IMR-90 (cell line): ENCODE measurements at regions not wholly inside any gene's neighbourhood (a gene's known extent, or its start where the extent isn't known, plus 50 kb on each side); places are given as distances from the start of the nearest gene placed in this dataset.

ENCODE experiments used
- ATAC-seq: fragments of 200-7000 bp; cut with Tn5 transposase; 2 replicates; pipeline ENCODE4 v1.9.1; 2020; ENCODE audit warnings: low read depth, mild to moderate bottlenecking, moderate library complexity
- BruUV-seq: library from RNA; stranded (reverse); fragments of 400-500 nt; replicated peaks from 2 replicates; lab custom pipeline; 2021; lab: Mats Ljungman, UMichigan
- CTCF ChIA-PET: fragments of 300-600 bp; formaldehyde crosslinking; extraction: SDS; loops from one replicate; lab custom pipeline; 2021; ENCODE audit warnings: antibody characterized with exemption; lab: Yijun Ruan, JAX
- POLR2A ChIA-PET: fragments of 300-600 bp; sonication (Branson Sonifier 250); formaldehyde crosslinking; loops from one replicate; lab custom pipeline; 2022; ENCODE audit warnings: antibody characterized with exemption; ENCODE audit not compliant: unreplicated experiment; lab: Charles Lee
- DNase-seq: peaks from one replicate; pipeline ENCODE4 v3.0.0; 2013
- H2AFZ ChIP-seq: replicated peaks from 2 replicates; pipeline ENCODE3; 2013; ENCODE audit warnings: low read length, mild to moderate bottlenecking; ENCODE audit not compliant: poor library complexity
- H2AK5ac ChIP-seq: 2 replicates; pipeline ENCODE4 v1.6.1; 2013; ENCODE audit warnings: low read depth, low read length, inconsistent platforms
- H2AK9ac ChIP-seq: replicated peaks from 2 replicates; pipeline ENCODE3; 2013; ENCODE audit warnings: mild to moderate bottlenecking, low read depth, low read length, moderate library complexity; ENCODE audit not compliant: poor library complexity
- H2BK120ac ChIP-seq: 2 replicates; pipeline ENCODE4 v1.6.1; 2013; ENCODE audit warnings: low read depth, low read length, inconsistent platforms
- H2BK15ac ChIP-seq: 3 replicates; pipeline ENCODE4 v1.6.1; 2013; ENCODE audit warnings: low read depth, low read length, inconsistent platforms
- H2BK20ac ChIP-seq: 2 replicates; pipeline ENCODE4 v1.6.1; 2013; ENCODE audit warnings: low read depth, mild to moderate bottlenecking, inconsistent platforms, low read length, moderate library complexity
- H2BK5ac ChIP-seq: 2 replicates; pipeline ENCODE4 v1.6.1; 2013; ENCODE audit warnings: mild to moderate bottlenecking, low read depth, low read length, inconsistent platforms; ENCODE audit not compliant: poor library complexity, severe bottlenecking
- H3K14ac ChIP-seq: replicated peaks from 2 replicates; pipeline ENCODE4 v1.6.1; 2013; ENCODE audit warnings: low read depth, low read length, inconsistent platforms
- H3K18ac ChIP-seq: 2 replicates; pipeline ENCODE4 v1.6.1; 2013; ENCODE audit warnings: low read depth, low read length, control low read depth
- H3K23ac ChIP-seq: 2 replicates; pipeline ENCODE4 v1.6.1; 2013; ENCODE audit warnings: low read depth, low read length, inconsistent platforms
- H3K27ac ChIP-seq: 2 replicates; pipeline ENCODE4 v1.5.1; 2013; ENCODE audit warnings: mild to moderate bottlenecking, control low read depth, low read length; ENCODE audit not compliant: insufficient read depth
- H3K27me3 ChIP-seq: 2 replicates; pipeline ENCODE4 v1.6.1; 2013; ENCODE audit warnings: low read length; ENCODE audit not compliant: control insufficient read depth, insufficient read depth
- H3K36me3 ChIP-seq: 2 replicates; pipeline ENCODE4 v1.6.1; 2013; ENCODE audit warnings: low read length, mixed read lengths; ENCODE audit not compliant: control insufficient read depth, insufficient read depth
- H3K4ac ChIP-seq: 2 replicates; pipeline ENCODE4 v1.6.1; 2013; ENCODE audit warnings: low read depth, low read length, inconsistent platforms
- H3K4me1 ChIP-seq: 2 replicates; pipeline ENCODE4 v1.6.1; 2013; ENCODE audit warnings: low read length, mixed read lengths; ENCODE audit not compliant: control insufficient read depth, insufficient read depth
- H3K4me2 ChIP-seq: 2 replicates; pipeline ENCODE4 v1.6.1; 2013; ENCODE audit warnings: low read depth, mild to moderate bottlenecking, control low read depth, low read length, moderate library complexity
- H3K4me3 ChIP-seq: 2 replicates; pipeline ENCODE4 v1.5.1; 2013; ENCODE audit warnings: low read depth, mild to moderate bottlenecking, control low read depth, low read length, moderate library complexity; ENCODE audit not compliant: insufficient read depth
- H3K56ac ChIP-seq: 2 replicates; pipeline ENCODE4 v1.6.1; 2013; ENCODE audit warnings: low read length, inconsistent platforms; ENCODE audit not compliant: insufficient read depth; ENCODE audit errors: extremely low read depth
- H3K79me1 ChIP-seq, 2 experiments: 2 replicates each; pipeline ENCODE4 v1.6.1; 2013; ENCODE audit warnings: low read length in 2 of 2, inconsistent platforms in 1 of 2, low read depth in 1 of 2
- H3K9ac ChIP-seq: 2 replicates; pipeline ENCODE4 v1.6.1; 2013; ENCODE audit warnings: low read depth, low read length, control low read depth
- H3K9me1 ChIP-seq: 2 replicates; pipeline ENCODE4 v1.6.1; 2013; ENCODE audit warnings: low read length, inconsistent platforms; ENCODE audit not compliant: insufficient read depth
- H3K9me3 ChIP-seq: 2 replicates; pipeline ENCODE4 v1.6.1; 2013; ENCODE audit warnings: low read length; ENCODE audit not compliant: control insufficient read depth, insufficient read depth
- H4K20me1 ChIP-seq: 2 replicates; pipeline ENCODE4 v1.6.1; 2013; ENCODE audit warnings: low read length, inconsistent platforms; ENCODE audit not compliant: insufficient read depth
- H4K5ac ChIP-seq: 2 replicates; pipeline ENCODE4 v1.6.1; 2013; ENCODE audit warnings: mild to moderate bottlenecking, low read depth, low read length, control low read depth
- H4K8ac ChIP-seq, 2 experiments: 2 replicates each; pipeline ENCODE4 v1.6.1; 2013; ENCODE audit warnings: low read depth in 2 of 2, low read length in 2 of 2, control low read depth in 1 of 2, inconsistent platforms in 1 of 2
- H4K91ac ChIP-seq: 2 replicates; pipeline ENCODE4 v1.6.1; 2013; ENCODE audit warnings: low read depth, low read length, inconsistent platforms; ENCODE audit not compliant: insufficient read depth
- BHLHE40 ChIP-seq: fragments of 150-350 bp; IDR thresholded peaks from 2 replicates; pipeline ENCODE4 v1.6.1; 2016; ENCODE audit warnings: mild to moderate bottlenecking, low read depth, low read length
- CEBPB ChIP-seq: IDR thresholded peaks from 2 replicates; pipeline ENCODE4 v1.6.1; 2012; ENCODE audit warnings: low read depth, low read length, improper control_type of control experiment
- ELK1 ChIP-seq: fragments of 150-350 bp; IDR thresholded peaks from 2 replicates; pipeline ENCODE4 v1.6.1; 2016; ENCODE audit warnings: low read depth, mild to moderate bottlenecking, low read length, moderate library complexity, borderline replicate concordance
- MAFK ChIP-seq: IDR thresholded peaks from 2 replicates; pipeline ENCODE4 v1.6.1; 2012; ENCODE audit warnings: low read depth, low read length, improper control_type of control experiment
- MAZ ChIP-seq: IDR thresholded peaks from 2 replicates; pipeline ENCODE4 v1.6.1; 2012; ENCODE audit warnings: low read depth, mild to moderate bottlenecking, low read length, improper control_type of control experiment, moderate library complexity, borderline replicate concordance
- NFE2L2 ChIP-seq: fragments of 150-350 bp; IDR thresholded peaks from 2 replicates; pipeline ENCODE4 v1.6.1; 2016; ENCODE audit warnings: low read depth, mild to moderate bottlenecking, low read length
- RCOR1 ChIP-seq: IDR thresholded peaks from 2 replicates; pipeline ENCODE4 v1.6.1; 2012; ENCODE audit warnings: mild to moderate bottlenecking, low read length, improper control_type of control experiment; ENCODE audit not compliant: insufficient replicate concordance
- WGBS, 2 experiments: methylation state at CpG; one replicate each; pipeline versions ENCODE4 v1.1.5 to v1.1.7; 2013; ENCODE audit warnings: missing lambda C conversion rate in 2 of 2; ENCODE audit not compliant: insufficient read length in 1 of 2; ENCODE audit errors: extremely low coverage in 2 of 2; 5-methylcytosine and 5-hydroxymethylcytosine counted together
- dilution Hi-C: fragments of 300-500 bp; cut with HindIII; formaldehyde crosslinking; loops from one replicate; pipeline ENCODE4 v1.14.3; 2018; ENCODE audit warnings: low sequenced_read_pairs; ENCODE audit not compliant: unreplicated experiment
- in situ Hi-C: fragments of 300-500 bp; cut with MboI; formaldehyde crosslinking; loops from 3 replicates; pipeline ENCODE4 v1.14.3; 2019; ENCODE audit warnings: low sequenced_read_pairs, inconsistent platforms, mixed read lengths
- intact Hi-C: fragments of 100-400 bp; cut with micrococcal nuclease; formaldehyde crosslinking; loops from 2 replicates; pipeline ENCODE4 v1.10.0; 2022

- ChIA-PET POLR2A (no interaction called here), CTCF (interaction anchor here (0.7 kb wide), 1 partner anchor 605 kb away, joined by 3 read pairs; no protein-coding TSS in a partner anchor)
- dilution Hi-C loops (no loop called here), intact Hi-C loops (no loop called here), in situ Hi-C loops (no loop called here)
- DNase-seq (no peak), ATAC-seq (no peak)
- Histone ChIP-seq H4K5ac (no peak overlapping the region), H3K4me1 (peaks cover 7% of the 10 kb centered on the region; the same call in 1 of the 2 replicates), H3K27me3 (no peaks in the 10 kb centered on the region), H2AK5ac (no peak overlapping the region), H3K36me3 (no peaks in the 10 kb centered on the region), H2BK15ac (no peak overlapping the region), H3K27ac (no peak overlapping the region), H3K14ac (no peak overlapping the region), H4K20me1 (no peaks in the 10 kb centered on the region), H3K23ac (no peak overlapping the region), H4K91ac (no peak overlapping the region), H3K18ac (no peak overlapping the region), H3K9ac (no peak overlapping the region), H3K9me1 (peaks cover 14% of the 10 kb centered on the region), H3K4me2 (no peak overlapping the region), H3K4me3 (no peak overlapping the region), H2BK20ac (no peak overlapping the region), H2AK9ac (no peak overlapping the region), H3K56ac (no peak overlapping the region), H3K79me1 (peaks cover 0 to 4% of the 10 kb centered on the region in 2 experiments; a peak in 1 of 4 replicates), H2BK120ac (no peak overlapping the region), H2AFZ (no peak overlapping the region), H3K9me3 (no peaks in the 10 kb centered on the region), H3K4ac (no peak overlapping the region), H4K8ac (no peak overlapping the region), H2BK5ac (no peak overlapping the region)
- TF ChIP-seq MAFK (no peak), BHLHE40 (no peak), CEBPB (no peak), RCOR1 (no peak), ELK1 (no peak), NFE2L2 (no peak), MAZ (no peak)
- no TSS peak for BruUV-seq
- WGBS, 2 experiments: no CpG with 5 or more reads among the region's 1 CpG
Observed at GRCh38 chr6:71474942-71475341, 186.3 kb downstream of the OGFRL1 start.
